Fibroblast of villous mesenchyme (primary cell): ENCODE measurements at regions not wholly inside any gene's neighbourhood (a gene's known extent, or its start where the extent isn't known, plus 50 kb on each side); places are given as distances from the start of the nearest gene placed in this dataset.

ENCODE experiments used
- DNase-seq: peaks from one replicate; pipeline ENCODE4 v3.0.0-alpha.2; 2010; ENCODE audit warnings: low read depth
- H3K4me3 ChIP-seq: 2 replicates; pipeline ENCODE4 v1.5.1; 2011; ENCODE audit warnings: low read depth, mild to moderate bottlenecking, low read length
- TF ChIP-seq, protein P1 (sequence below): IDR thresholded peaks from 2 replicates; pipeline ENCODE4 v1.5.1; 2012; ENCODE audit warnings: low read depth, mild to moderate bottlenecking, low read length; ENCODE audit not compliant: insufficient read depth

DNA sequence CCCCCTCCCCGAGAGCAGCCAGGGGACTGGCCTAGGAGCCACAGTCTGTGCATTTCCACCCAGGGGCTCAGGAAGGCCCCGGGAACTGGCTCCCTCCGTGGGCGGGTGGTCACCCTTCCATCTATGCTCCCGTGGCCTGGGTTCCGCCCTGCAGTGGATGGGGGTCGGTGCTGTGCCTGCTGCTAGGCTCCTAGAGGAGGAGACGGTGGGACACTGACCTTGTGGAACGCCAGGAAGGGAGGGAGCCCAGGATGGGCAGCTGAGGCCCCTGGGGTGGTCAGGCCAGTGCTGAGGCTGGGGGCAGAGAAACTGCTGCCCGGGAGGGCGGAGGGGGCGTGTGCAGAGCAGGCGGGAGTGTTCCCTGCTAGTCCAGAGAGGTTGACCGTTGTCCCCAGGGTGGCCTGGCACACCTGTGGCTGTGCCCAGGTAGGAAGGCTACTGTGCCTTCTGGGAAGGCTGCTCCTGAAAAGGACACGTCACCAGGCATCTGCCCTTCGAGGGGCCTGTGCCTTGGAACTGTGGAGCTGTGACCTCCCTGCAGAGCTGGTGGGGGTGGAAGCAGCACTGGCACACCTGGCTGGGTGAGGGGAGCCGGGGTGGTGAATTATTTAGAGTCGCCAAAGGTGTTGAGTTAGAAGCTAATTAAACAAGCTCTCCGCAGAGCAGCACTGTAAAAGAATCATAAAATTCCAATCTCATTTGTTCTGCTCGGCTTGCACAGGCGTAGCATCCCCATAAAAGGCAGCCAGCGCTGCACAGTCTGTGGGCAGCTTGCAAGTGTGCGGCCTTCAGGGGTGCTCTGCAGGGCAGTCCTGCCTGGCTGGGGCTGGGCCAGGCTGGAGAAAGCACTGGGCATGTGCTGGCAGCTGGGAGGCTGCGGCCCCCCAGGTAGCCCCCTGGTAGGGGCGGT is 145.1 kb downstream of the KIF26A start:
- no peak overlapping the region for H3K4me3 ChIP-seq
- DNase-seq, result no peak
- TF ChIP-seq, protein P1, sequence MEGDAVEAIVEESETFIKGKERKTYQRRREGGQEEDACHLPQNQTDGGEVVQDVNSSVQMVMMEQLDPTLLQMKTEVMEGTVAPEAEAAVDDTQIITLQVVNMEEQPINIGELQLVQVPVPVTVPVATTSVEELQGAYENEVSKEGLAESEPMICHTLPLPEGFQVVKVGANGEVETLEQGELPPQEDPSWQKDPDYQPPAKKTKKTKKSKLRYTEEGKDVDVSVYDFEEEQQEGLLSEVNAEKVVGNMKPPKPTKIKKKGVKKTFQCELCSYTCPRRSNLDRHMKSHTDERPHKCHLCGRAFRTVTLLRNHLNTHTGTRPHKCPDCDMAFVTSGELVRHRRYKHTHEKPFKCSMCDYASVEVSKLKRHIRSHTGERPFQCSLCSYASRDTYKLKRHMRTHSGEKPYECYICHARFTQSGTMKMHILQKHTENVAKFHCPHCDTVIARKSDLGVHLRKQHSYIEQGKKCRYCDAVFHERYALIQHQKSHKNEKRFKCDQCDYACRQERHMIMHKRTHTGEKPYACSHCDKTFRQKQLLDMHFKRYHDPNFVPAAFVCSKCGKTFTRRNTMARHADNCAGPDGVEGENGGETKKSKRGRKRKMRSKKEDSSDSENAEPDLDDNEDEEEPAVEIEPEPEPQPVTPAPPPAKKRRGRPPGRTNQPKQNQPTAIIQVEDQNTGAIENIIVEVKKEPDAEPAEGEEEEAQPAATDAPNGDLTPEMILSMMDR, result no peak

DNA sequence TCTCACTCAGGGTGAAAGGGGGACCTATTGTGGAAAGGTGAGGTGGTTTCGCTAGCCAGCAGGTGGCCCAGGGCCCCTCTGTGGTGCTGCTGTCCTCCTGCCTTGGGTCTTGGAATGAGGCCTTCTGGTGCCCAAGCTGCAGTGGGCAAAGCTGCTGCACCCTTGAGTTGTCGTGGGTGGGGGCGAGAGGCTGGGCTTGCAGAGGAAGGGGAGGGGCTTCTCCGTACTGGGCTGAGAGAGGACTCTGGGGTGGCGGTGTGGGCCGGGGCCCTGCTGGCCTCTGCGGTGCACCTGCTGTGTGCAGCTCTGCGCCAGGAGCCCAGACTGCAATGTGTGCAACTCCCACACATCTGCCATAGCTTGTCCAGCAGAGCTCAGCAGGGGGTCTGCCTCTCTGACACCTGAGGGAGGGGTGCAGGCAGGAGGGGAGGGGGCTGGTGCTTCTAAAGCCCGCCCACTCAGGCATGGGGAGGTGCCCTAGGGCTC is 145.8 kb downstream of the KIF26A start:
- no peak overlapping the region for H3K4me3 ChIP-seq
- DNase-seq, result no peak

DNA sequence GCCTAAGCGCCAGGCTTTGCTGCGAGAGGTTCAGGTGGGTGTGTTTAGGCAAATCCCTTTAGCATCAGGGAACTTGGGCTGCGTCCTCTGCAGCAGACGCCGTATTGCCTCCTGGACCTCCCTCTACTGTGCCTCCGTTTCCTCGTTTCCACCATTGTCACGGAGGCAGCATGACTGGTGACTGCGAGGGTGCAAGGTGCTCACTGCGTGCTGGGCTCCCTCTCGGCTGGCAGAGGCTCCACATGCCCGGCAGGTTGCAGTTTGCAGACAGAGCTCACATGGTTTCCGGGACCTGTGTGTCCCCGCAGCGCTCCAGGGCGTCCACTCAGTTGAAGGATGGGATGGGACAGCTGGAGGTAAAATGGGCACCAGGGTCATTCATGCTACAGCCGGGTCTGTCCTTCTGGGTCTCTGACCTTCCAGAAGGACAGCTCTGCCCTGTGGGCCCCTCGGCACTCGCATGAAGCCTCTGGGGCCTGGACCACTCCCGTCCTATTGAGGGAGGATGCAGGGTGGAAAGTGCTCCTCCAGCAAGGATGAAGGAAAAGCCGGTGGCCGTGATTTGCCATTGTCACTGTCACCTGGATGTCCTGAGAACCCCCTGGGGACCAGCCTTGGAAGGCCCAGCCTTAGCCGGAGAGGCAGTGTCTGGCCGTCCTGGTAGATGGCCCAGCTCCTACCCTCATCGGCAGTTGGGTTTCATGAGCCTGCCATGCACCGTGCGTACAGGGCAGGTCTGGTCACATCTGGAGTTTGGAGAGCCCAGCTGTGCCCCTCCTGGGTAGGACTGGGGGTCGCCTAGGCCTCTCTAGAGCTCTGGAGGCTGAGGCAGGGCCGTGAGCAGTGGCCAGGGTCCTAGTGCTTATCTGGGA is 146.5 kb downstream of the KIF26A start:
- DNase-seq, result no peak
- H3K4me3 ChIP-seq, result no peak overlapping the region
- TF ChIP-seq, protein P1, result no peak

More for the DNA sequence above, 145.8 kb downstream of the KIF26A start:
- TF ChIP-seq, protein P1, result no peak

DNA sequence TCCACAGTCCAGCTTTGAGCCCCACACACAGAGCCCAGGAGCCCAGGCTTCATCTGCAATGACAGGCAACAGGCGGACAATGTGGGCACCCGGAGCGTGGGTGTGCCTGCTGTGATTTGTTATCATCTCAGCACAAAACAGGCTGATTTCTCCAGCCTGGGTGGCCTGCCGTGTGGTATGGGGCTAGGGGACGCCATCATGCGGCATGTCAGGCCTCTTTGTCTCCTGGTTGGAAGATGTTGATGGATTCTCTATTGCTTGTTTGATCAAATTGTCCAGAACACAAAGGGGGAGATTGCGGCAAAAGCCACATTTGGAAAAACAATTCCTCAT is 147.1 kb downstream of the KIF26A start:
- no peak for DNase-seq
- no peak overlapping the region for H3K4me3 ChIP-seq
- TF ChIP-seq, protein P1, result no peak

DNA sequence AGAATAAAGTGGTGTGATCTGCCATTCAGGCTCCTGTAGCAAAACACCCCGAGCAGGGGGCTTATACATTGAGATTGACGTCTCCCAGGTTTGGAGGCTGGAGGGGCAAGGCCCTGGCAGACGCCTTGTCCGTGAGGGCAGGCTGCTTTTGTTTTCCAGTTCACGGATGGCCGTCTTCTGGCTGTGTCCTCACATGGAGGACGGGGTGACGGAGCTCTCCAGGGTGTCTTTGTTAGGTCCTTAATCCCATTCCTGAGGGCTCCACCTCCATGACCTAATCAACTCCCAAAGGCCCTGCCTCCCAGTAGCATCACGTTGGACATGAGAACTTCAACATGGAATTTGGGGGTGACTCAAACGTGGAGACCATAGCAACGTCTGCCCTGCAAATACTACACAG is 147.7 kb downstream of the KIF26A start:
- TF ChIP-seq, protein P1, result no peak
- no peak overlapping the region for H3K4me3 ChIP-seq
- DNase-seq, result no peak

DNA sequence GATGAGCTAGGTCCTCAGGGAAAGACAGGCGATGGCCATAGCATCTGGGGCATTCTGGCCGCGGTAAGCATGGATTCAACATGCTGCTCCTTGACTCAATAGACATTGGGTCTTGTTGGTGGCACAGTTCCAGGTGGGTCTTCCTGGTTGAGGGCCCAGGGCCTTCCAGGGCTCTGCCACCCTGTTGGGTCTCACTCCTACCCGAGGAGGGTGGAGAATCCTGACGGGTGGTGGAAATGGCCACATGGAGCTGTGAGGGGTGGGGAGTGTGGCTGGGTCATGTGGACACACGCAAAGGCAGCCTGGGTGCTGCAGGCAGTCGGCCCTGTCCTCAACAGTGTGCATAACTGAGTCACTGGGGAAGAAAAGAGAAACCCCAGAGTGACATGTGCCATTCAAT is 148.1 kb downstream of the KIF26A start:
- no peak for DNase-seq
- no peak overlapping the region for H3K4me3 ChIP-seq
- TF ChIP-seq, protein P1, result no peak
